ENCODE measurements at regions not wholly inside any gene's neighbourhood (a gene's known extent, or its start where the extent isn't known, plus 50 kb on each side); places are given as distances from the start of the nearest gene placed in this dataset.

DNA sequence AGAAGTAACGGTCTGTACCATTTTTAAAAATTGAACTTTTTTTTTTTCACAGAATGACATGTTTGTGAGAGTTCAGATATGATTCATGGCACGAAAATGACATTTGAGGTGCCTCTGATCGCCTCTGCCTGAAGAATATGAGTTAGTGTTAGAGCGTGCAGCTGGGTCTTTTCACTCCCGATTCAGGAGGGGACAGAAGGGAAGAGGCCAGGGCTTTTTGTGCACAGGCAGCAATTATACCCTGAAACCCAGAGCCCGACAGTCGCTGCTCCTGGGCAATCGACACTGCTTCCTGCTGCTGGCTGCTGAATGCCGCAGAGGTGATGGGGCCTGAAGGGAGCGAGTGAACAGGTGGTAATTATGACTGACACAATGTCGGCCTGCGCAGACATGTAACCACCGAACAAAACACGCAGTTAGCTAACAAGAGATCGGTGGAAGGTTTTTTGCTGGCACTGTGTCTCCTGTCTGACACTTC is 652.0 kb upstream of the NOX3 start:
- TF ChIP-seq, protein P1, sequence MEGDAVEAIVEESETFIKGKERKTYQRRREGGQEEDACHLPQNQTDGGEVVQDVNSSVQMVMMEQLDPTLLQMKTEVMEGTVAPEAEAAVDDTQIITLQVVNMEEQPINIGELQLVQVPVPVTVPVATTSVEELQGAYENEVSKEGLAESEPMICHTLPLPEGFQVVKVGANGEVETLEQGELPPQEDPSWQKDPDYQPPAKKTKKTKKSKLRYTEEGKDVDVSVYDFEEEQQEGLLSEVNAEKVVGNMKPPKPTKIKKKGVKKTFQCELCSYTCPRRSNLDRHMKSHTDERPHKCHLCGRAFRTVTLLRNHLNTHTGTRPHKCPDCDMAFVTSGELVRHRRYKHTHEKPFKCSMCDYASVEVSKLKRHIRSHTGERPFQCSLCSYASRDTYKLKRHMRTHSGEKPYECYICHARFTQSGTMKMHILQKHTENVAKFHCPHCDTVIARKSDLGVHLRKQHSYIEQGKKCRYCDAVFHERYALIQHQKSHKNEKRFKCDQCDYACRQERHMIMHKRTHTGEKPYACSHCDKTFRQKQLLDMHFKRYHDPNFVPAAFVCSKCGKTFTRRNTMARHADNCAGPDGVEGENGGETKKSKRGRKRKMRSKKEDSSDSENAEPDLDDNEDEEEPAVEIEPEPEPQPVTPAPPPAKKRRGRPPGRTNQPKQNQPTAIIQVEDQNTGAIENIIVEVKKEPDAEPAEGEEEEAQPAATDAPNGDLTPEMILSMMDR (IDR thresholded peaks at IDR 0.05): no peak
- TF ChIP-seq POLR2A (IDR thresholded peaks at IDR 0.05): no peak
- no peak for TF ChIP-seq EP300 (IDR thresholded peaks at IDR 0.05)
- no peak for TF ChIP-seq POLR2AphosphoS5 (IDR thresholded peaks at IDR 0.05)

Data from upper lobe of left lung (tissue), 4 donors.